ENCODE measurements at regions not wholly inside any gene's neighbourhood (a gene's known extent, or its start where the extent isn't known, plus 50 kb on each side); places are given as distances from the start of the nearest gene placed in this dataset.
"Not testable (repeated sequence)": the region's sequence is repeated elsewhere in the genome, so short reads cannot be mapped to it uniquely, and the experiment has no call there.

GRCh38 chr3:39558775-39559306 is 91.4 kb downstream of the MOBP start:
- intact Hi-C loops (cut with DNase I): no loop called here
- no peak for DNase-seq (ENCODE audit: low spot score)
- ATAC-seq: no peak

GRCh38 chr3:39559543-39559942 is 92.1 kb downstream of the MOBP start:
- ATAC-seq (no peak), DNase-seq (ENCODE audit: low spot score) (no peak)
- intact Hi-C loops (cut with DNase I): no loop called here

- no peak for ATAC-seq
- intact Hi-C loops (cut with DNase I): no loop called here
- DNase-seq (ENCODE audit: low spot score): no peak
These were observed 101.0 kb downstream of the MOBP start for GRCh38 chr3:39568508-39568907.

GRCh38 chr3:39569095-39569494 is 101.6 kb downstream of the MOBP start:
- intact Hi-C loops (cut with DNase I): no loop called here
- ATAC-seq: no peak

GRCh38 chr3:39573392-39573791 is 105.9 kb downstream of the MOBP start:
- intact Hi-C loops (cut with DNase I): no loop called here
- no peak for DNase-seq (ENCODE audit: low spot score)
- no peak for ATAC-seq

More at GRCh38 chr3:39569095-39569494, 101.6 kb downstream of the MOBP start:
- no peak for DNase-seq (ENCODE audit: low spot score)

- ATAC-seq: no peak
- no peak for DNase-seq (ENCODE audit: low spot score)
- intact Hi-C loops (cut with DNase I): no loop called here
These were observed 110.1 kb downstream of the MOBP start for GRCh38 chr3:39577541-39577940.

GRCh38 chr3:39586215-39586614 is 118.7 kb downstream of the MOBP start:
- DNase-seq (ENCODE audit: low spot score); intact Hi-C loops (cut with DNase I); ATAC-seq: not testable (repeated sequence)

- intact Hi-C loops (cut with DNase I): no loop called here
- DNase-seq (ENCODE audit: low spot score) (no peak), ATAC-seq (no peak)
These were observed 119.6 kb downstream of the MOBP start for GRCh38 chr3:39587113-39587512.

GRCh38 chr3:39590806-39591205 is 123.3 kb downstream of the MOBP start:
- DNase-seq (ENCODE audit: low spot score) (no peak), ATAC-seq (no peak)
- intact Hi-C loops (cut with DNase I): no loop called here

GRCh38 chr3:39592311-39593050 is 125.0 kb downstream of the MOBP start:
- ATAC-seq (no peak), DNase-seq (ENCODE audit: low spot score) (no peak)
- intact Hi-C loops (cut with DNase I): no loop called here

- intact Hi-C loops (cut with DNase I): no loop called here
- ATAC-seq (no peak), DNase-seq (ENCODE audit: low spot score) (no peak)
These were observed 125.9 kb downstream of the MOBP start for GRCh38 chr3:39593341-39593740.

- DNase-seq (ENCODE audit: low spot score): no peak
- intact Hi-C loops (cut with DNase I): no loop called here
- no peak for ATAC-seq
These were observed 133.8 kb downstream of the MOBP start for GRCh38 chr3:39601241-39601640.

- no peak for ATAC-seq
- intact Hi-C loops (cut with DNase I): no loop called here
- DNase-seq (ENCODE audit: low spot score): no peak
These were observed 138.4 kb downstream of the MOBP start for GRCh38 chr3:39605837-39606236.

- intact Hi-C loops (cut with DNase I): no loop called here
- DNase-seq (ENCODE audit: low spot score) (no peak), ATAC-seq (no peak)
These were observed 158.7 kb downstream of the MOBP start for GRCh38 chr3:39626198-39626597.

- DNase-seq (ENCODE audit: low spot score) (no peak), ATAC-seq (no peak)
- intact Hi-C loops (cut with DNase I): no loop called here
These were observed 163.7 kb downstream of the MOBP start for GRCh38 chr3:39631136-39631535.

- intact Hi-C loops (cut with DNase I): loop anchor here (1.0 kb wide), 1 partner anchor 21 kb away; no protein-coding TSS in a partner anchor
- DNase-seq (ENCODE audit: low spot score) (no peak), ATAC-seq (no peak)
These were observed 170.3 kb downstream of the MOBP start for GRCh38 chr3:39637807-39638206.

- intact Hi-C loops (cut with DNase I): no loop called here
These were observed 170.8 kb downstream of the MOBP start for GRCh38 chr3:39638301-39638700.

GRCh38 chr3:39639344-39640236 is 169.8 kb upstream of the MYRIP start:
- intact Hi-C loops (cut with DNase I): no loop called here
- no peak for ATAC-seq
- DNase-seq (ENCODE audit: low spot score): no peak

More at GRCh38 chr3:39638301-39638700, 170.8 kb downstream of the MOBP start:
- ATAC-seq (no peak), DNase-seq (ENCODE audit: low spot score) (no peak)

- ATAC-seq (no peak), DNase-seq (ENCODE audit: low spot score) (no peak)
- intact Hi-C loops (cut with DNase I): no loop called here
These were observed 168.1 kb upstream of the MYRIP start for GRCh38 chr3:39641274-39641673.

- DNase-seq (ENCODE audit: low spot score): no peak
- ATAC-seq: no peak
- intact Hi-C loops (cut with DNase I): no loop called here
These were observed 165.2 kb upstream of the MYRIP start for GRCh38 chr3:39644176-39644575.
